UCSD-AML1 (cell line): ENCODE measurements at regions not wholly inside any gene's neighbourhood (a gene's known extent, or its start where the extent isn't known, plus 50 kb on each side); places are given as distances from the start of the nearest gene placed in this dataset.
"Not testable (repeated sequence)": the region's sequence is repeated elsewhere in the genome, so short reads cannot be mapped to it uniquely, and the experiment has no call there.

Experiments used
- DNase-seq: peaks from one replicate; lab custom pipeline; 2025; ENCODE audit not compliant: unreplicated experiment; lab: John Stamatoyannopoulos, UW

GRCh38 chr15:30030345-30030744 is 52.4 kb upstream of the GOLGA8J start:
- DNase-seq: no peak

GRCh38 chr15:30023798-30024295 is 58.9 kb upstream of the GOLGA8J start:
- DNase-seq: no peak

DNA sequence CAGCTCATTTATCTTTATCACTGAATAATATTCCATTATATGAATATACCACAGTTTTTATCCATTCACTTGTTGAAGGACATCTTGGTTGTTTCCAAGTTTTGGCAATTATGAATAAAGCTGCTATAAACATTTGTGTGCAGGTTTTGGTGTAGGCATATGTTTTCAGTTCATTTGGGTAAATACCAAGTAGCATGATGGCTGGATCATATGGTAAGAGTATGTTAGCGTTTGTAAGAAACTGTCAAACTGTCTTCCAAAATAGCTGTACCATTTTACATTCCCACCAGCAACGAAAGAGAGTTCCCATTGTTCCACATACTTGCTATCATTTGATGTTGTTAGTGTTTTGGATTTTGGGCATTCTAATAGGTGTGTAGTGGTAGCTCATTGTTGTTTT is 72.0 kb upstream of the GOLGA8J start:
- DNase-seq: no peak

- DNase-seq: no peak
Measured at GRCh38 chr15:30008156-30008555, 74.6 kb upstream of the GOLGA8J start.

DNA sequence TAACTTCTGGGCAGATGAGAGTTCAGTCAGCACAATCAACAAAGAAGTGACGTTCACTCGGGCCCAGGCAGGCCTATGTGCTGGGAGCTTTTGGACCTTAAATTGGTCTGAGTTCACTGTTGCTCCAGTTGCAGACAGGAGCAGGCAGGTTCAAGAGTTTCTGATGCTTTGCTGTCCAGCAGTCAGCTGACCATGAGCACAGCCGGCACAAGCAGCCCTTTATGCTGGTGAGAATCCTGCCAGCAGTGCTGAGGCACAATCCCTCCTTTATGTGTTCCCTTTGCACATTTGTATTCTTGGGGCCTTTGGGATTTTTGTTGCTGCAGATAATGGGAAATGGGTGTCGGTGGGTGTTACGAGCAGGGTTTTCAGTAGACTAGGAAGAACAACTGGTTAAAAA is 81.2 kb upstream of the GOLGA8J start:
- no peak for DNase-seq

- no peak for DNase-seq
Measured at GRCh38 chr15:29998033-29998432, 84.7 kb upstream of the GOLGA8J start.

- DNase-seq: no peak
Measured at GRCh38 chr15:29997499-29997898, 85.3 kb upstream of the GOLGA8J start.

GRCh38 chr15:29994284-29994683 is 88.5 kb upstream of the GOLGA8J start:
- DNase-seq: no peak

DNA sequence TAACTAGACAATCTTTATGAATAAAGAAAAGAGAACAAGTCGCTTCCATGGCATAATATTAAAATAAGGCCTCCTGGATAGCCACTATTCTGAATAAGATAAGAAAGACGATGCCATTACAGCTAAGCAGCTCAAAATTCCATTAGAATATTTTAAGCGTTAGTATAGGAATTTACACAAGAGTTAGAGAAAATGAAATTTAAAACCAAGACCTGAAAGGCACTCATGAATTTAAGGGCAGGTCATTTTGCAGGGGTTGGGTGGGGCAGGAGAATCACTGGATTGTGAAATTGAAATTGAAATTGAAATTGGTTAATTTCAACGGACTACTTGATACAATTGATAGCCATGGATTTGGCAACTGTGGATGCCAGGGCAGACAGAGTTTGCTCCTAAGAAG is 91.8 kb upstream of the GOLGA8J start:
- no peak for DNase-seq

GRCh38 chr15:29990035-29990434 is 92.7 kb upstream of the GOLGA8J start:
- no peak for DNase-seq

- DNase-seq: no peak
Measured at GRCh38 chr15:29988701-29989100, 94.1 kb upstream of the GOLGA8J start.

DNA sequence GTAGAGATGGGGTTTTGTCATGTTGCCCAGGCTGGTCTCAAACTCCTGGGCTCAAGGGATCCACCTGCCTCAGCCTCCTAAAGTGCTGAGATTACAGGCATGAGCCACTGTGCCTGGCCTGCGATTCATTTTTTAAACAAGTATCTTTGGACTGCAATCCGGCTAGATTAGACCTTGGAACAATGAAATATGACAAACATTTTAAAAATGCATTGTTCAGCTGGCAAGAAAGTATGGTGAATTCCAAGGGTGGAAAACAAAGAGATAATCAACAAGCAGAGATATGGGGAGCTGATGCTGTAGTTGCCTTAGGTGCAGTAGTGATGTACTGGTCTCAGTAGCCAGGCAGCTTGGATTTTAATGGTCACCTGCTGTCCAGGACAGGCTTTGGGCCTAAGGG is 95.8 kb upstream of the GOLGA8J start:
- no peak for DNase-seq

DNA sequence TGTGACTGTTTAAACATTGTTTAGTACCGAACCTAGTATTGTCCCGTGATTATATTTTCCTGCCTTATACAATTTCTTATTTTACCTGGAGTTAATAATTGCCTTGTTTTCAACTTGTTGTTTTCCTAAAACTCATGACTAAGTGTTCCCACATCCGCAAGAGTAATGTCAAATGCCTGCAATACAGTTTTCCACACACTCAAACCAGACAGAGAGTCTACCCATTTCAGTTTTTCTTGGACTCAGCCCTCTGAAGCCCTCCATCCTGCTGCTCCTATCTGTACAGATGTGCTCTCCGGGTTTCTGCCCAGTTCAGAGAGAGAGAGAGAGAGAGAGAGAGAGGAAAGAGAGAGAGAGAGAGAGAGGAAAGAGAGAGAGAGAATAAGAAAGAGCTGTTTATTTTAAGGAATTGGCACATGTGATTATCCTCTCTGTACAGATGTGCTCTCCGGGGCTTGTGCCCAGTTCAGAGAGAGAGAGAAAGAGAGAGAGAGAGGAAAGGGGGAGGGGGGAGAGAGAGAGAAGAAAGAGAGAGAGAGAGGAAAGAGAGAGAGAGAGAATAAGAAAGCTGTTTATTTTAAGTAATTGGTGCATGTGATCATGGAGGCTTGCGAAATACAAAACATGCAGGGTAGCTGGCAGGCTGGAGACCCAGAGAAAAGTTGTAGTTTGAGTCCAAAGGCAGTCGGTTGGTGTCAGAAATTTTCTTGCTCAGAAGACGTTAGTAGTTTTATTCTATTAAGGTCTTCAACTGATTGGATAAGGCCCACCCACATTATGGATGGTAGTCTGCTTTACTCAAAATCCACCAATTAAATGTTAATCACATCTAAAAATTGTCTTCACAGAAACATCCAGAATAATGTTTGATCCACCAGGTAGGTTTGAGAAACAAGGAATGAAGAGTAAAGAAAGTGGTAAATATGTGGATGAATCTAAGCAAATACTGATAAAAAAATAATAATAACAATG is 104.1 kb upstream of the GOLGA8J start:
- DNase-seq: no peak

- not testable (repeated sequence) for DNase-seq
Measured at GRCh38 chr15:29974056-29974455, 108.7 kb upstream of the GOLGA8J start.

- DNase-seq: no peak
Measured at GRCh38 chr15:29972051-29972450, 110.7 kb upstream of the GOLGA8J start.

DNA sequence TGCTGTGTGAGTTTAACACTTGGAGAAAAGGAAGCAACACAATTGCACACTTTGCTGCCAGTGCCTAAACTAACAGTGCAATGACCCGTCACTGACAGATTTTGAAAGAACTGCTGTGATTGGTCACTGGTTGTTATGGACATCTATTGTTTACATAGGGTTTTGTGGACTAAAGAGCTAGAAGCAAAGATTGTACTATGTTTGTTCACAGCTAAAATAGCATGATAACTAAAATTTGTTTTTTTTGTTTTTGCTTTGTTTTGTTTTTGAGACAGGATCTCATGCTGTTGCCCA is 112.4 kb upstream of the GOLGA8J start:
- DNase-seq: no peak

DNA sequence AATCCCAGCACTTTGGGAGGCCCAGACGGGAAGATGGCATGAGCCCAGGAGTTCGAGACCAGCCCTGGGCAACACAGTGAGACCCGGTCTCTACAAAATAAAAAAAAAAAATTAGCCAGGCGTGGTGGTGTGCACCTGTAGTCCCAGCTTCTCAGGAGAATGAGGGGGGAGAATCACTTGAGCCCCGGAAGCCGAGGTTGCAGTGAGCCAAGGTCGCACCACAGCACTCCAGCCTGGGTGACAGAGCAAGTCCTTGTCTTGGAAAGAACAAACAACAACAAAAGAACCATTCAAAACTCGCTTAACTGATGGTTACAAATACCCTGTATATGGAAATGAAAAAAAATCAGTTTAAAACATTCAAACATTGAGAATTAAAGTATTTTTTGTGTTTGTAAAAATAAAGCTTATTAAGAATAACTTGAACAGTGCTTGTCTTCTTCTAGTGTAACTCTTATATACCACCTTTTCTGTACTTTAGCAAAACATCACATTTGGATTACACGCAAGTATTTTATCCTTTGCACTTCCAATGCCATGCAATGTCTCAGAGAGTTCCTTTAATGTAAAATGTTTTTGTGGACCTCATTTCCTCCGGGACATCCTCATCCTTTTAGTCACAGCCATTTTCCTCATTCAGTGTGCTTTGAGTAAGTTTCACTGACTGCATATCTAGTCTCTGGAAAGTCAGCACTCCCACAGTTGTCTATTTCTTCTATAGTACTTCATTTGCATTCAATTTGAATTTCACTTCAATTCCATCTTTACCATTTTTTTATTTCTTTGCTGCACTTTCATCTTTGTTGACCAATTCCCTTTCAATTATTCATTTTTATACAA is 113.0 kb upstream of the GOLGA8J start:
- no peak for DNase-seq

- no peak for DNase-seq
Measured at GRCh38 chr15:29968895-29969561, 113.7 kb upstream of the GOLGA8J start.

DNA sequence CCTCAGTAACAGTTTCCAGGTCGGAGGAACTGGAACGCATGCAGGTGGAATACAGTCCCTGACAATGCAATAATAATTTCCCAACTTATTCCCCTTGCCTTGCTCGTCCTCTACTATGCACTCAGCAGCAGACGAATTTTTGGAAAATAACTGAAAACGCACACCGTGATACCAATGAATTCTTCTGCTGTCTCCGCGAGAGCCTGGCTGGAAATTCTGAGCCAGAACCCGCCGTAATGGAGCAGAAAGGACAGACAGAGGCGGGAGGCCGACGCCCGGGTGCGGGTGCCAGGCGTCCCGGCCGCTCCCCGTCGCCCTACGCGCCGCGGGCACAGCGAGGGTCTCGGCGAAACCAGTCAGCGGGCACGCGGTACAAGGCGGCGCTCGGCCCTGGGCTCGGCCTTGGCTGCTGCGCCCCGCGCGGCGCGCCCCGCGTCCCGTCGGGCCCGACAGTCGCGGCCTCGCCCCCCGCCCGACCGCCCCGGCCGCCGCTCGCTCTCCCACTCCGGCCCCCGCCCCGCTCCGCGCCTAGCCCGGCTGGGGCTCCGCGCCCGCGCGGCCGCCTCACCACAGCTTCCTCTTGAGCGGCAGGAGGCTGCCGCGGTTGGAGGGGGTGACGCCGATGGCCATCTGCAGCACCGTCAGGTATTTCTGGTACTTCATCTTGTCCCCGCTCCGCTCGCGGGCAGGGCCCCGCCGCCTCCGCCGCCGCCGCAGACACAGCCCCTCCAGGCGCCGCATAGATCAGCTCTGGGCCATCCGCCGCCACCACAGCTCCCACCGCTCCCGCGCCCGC is 114.5 kb upstream of the GOLGA8J start:
- DNase-seq: no peak

DNA sequence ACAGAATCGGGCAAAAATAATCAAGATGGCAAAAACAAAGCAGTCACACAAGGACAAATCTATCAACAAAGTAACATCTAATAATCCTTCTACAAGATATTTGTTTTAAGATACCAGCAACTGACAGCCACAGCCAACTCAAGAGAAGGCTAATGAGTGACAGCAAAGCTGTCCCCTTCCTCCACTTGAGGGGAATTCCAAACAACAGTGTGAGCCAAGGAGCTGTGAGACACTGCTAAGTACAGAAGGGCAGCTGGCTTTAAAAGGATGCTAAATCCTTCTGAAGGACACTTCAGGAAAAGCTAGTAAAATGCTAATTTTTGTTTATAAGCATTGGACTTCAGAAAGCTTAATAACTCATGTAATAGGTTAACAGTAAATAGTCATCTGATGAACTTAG is 120.3 kb upstream of the GOLGA8J start:
- DNase-seq: no peak
